ENCODE measurements at regions not wholly inside any gene's neighbourhood (a gene's known extent, or its start where the extent isn't known, plus 50 kb on each side); places are given as distances from the start of the nearest gene placed in this dataset.

GRCh38 chr4:180665994-180666824, 1577.0 kb upstream of the TENM3 start:
- no peaks in the 10 kb centered on the region for H3K27me3 ChIP-seq (replicated peaks; ENCODE audit: control insufficient read depth, insufficient read depth, low read length)
- H3K36me3 ChIP-seq (ENCODE audit: control insufficient read depth, insufficient read depth, low read length) = no peaks in the 10 kb centered on the region
- no peak overlapping the region for H3K4me3 ChIP-seq (replicated peaks; ENCODE audit: low read depth, low read length)
- peak; percentile 73 for TF ChIP-seq CTCF (IDR thresholded peaks at IDR 0.05; ENCODE audit: insufficient read depth, low read length, poor library complexity, severe bottlenecking)
- DNase-seq (ENCODE audit: extremely low read depth, insufficient read length) = no peak

GRCh38 chr4:180668732-180669131, 1574.5 kb upstream of the TENM3 start:
- no peak overlapping the region for H3K4me3 ChIP-seq (replicated peaks; ENCODE audit: low read depth, low read length)
- TF ChIP-seq CTCF (IDR thresholded peaks at IDR 0.05; ENCODE audit: insufficient read depth, low read length, poor library complexity, severe bottlenecking) = no peak
- no peaks in the 10 kb centered on the region for H3K27me3 ChIP-seq (replicated peaks; ENCODE audit: control insufficient read depth, insufficient read depth, low read length)
- H3K36me3 ChIP-seq (ENCODE audit: control insufficient read depth, insufficient read depth, low read length) = no peaks in the 10 kb centered on the region
- DNase-seq (ENCODE audit: extremely low read depth, insufficient read length) = no peak

- DNase-seq (ENCODE audit: extremely low read depth, insufficient read length) = no peak
- H3K27me3 ChIP-seq (replicated peaks; ENCODE audit: control insufficient read depth, insufficient read depth, low read length) = no peaks in the 10 kb centered on the region
- no peaks in the 10 kb centered on the region for H3K36me3 ChIP-seq (ENCODE audit: control insufficient read depth, insufficient read depth, low read length)
- no peak for TF ChIP-seq CTCF (IDR thresholded peaks at IDR 0.05; ENCODE audit: insufficient read depth, low read length, poor library complexity, severe bottlenecking)
- H3K4me3 ChIP-seq (replicated peaks; ENCODE audit: low read depth, low read length) = no peak overlapping the region
These were observed 1573.5 kb upstream of the TENM3 start for GRCh38 chr4:180669680-180670079.

GRCh38 chr4:180674619-180675358, 1568.4 kb upstream of the TENM3 start:
- no peaks in the 10 kb centered on the region for H3K36me3 ChIP-seq (ENCODE audit: control insufficient read depth, insufficient read depth, low read length)
- no peak overlapping the region for H3K4me3 ChIP-seq (replicated peaks; ENCODE audit: low read depth, low read length)
- no peak for DNase-seq (ENCODE audit: extremely low read depth, insufficient read length)
- TF ChIP-seq CTCF (IDR thresholded peaks at IDR 0.05; ENCODE audit: insufficient read depth, low read length, poor library complexity, severe bottlenecking) = no peak
- no peaks in the 10 kb centered on the region for H3K27me3 ChIP-seq (replicated peaks; ENCODE audit: control insufficient read depth, insufficient read depth, low read length)

- no peak for TF ChIP-seq CTCF (IDR thresholded peaks at IDR 0.05; ENCODE audit: insufficient read depth, low read length, poor library complexity, severe bottlenecking)
- Histone ChIP-seq H3K4me3 (replicated peaks; ENCODE audit: low read depth, low read length) (no peak overlapping the region), H3K27me3 (replicated peaks; ENCODE audit: control insufficient read depth, insufficient read depth, low read length) (no peaks in the 10 kb centered on the region), H3K36me3 (ENCODE audit: control insufficient read depth, insufficient read depth, low read length) (no peaks in the 10 kb centered on the region)
- DNase-seq (ENCODE audit: extremely low read depth, insufficient read length) = no peak
These were observed 1567.9 kb upstream of the TENM3 start for GRCh38 chr4:180675359-180675650.
